MM.1S (cell line): ENCODE measurements at regions not wholly inside any gene's neighbourhood (a gene's known extent, or its start where the extent isn't known, plus 50 kb on each side); places are given as distances from the start of the nearest gene placed in this dataset.

Experiments
- EZH2 ChIP-seq: fragments of 300-600 bp; sonication (generic); optimal IDR thresholded peaks from 2 replicates; pipeline ENCODE3; 2017; ENCODE audit warnings: low read depth, mild to moderate bottlenecking, antibody characterized with exemption, low read length, mixed read lengths
- EZH2phosphoT487 ChIP-seq: fragments of 300-600 bp; sonication (generic); IDR thresholded peaks from 2 replicates; pipeline ENCODE4 v1.6.1; 2018; ENCODE audit warnings: antibody characterized with exemption, low read length
- TF ChIP-seq, protein P1 (sequence below): fragments of 300-600 bp; sonication (generic); IDR thresholded peaks from 2 replicates; pipeline ENCODE4 v1.5.1; 2016; ENCODE audit warnings: antibody characterized with exemption, low read length, mixed read lengths

DNA sequence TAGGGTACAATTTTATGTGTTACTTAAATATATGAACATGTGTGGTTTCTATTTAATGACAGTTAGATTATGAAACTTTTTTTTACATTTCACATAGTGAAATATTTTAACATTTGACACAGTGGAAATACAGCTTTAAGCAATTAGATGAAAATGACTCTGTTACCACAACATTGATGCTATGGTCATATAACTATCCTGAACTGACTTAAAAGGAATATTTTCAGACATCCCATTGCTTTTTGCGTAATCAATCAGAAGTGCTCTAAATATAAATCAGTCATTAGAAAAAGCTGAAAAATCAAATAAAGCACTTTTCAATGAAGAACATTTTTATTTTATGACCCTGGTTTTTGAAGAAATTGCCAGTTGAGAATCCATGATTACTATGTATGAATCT is 80.3 kb downstream of the UFM1 start:
- TF ChIP-seq EZH2 (no peak), EZH2phosphoT487 (no peak)
- TF ChIP-seq, protein P1, sequence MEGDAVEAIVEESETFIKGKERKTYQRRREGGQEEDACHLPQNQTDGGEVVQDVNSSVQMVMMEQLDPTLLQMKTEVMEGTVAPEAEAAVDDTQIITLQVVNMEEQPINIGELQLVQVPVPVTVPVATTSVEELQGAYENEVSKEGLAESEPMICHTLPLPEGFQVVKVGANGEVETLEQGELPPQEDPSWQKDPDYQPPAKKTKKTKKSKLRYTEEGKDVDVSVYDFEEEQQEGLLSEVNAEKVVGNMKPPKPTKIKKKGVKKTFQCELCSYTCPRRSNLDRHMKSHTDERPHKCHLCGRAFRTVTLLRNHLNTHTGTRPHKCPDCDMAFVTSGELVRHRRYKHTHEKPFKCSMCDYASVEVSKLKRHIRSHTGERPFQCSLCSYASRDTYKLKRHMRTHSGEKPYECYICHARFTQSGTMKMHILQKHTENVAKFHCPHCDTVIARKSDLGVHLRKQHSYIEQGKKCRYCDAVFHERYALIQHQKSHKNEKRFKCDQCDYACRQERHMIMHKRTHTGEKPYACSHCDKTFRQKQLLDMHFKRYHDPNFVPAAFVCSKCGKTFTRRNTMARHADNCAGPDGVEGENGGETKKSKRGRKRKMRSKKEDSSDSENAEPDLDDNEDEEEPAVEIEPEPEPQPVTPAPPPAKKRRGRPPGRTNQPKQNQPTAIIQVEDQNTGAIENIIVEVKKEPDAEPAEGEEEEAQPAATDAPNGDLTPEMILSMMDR = no peak
